PC-9 (cell line): ENCODE measurements at regions not wholly inside any gene's neighbourhood (a gene's known extent, or its start where the extent isn't known, plus 50 kb on each side); places are given as distances from the start of the nearest gene placed in this dataset.

Experiments
- CTCF ChIP-seq: fragments of 200-600 bp; sonication (generic); conservative IDR thresholded peaks from 2 replicates; pipeline ENCODE4 v1.6.1; 2017; ENCODE audit warnings: mixed run types, antibody characterized with exemption, mild to moderate bottlenecking, moderate library complexity
- EZH2 ChIP-seq: fragments of 200-600 bp; sonication (generic); IDR thresholded peaks from 2 replicates; pipeline ENCODE4 v1.8.0; 2017; ENCODE audit warnings: antibody characterized with exemption, low read depth

GRCh38 chr1:41994195-41994894 lies 75.6 kb upstream of the HIVEP3 start:
- TF ChIP-seq CTCF = no peak
- no peak for TF ChIP-seq EZH2
